Hepatocyte (in vitro differentiated cells): ENCODE measurements at regions not wholly inside any gene's neighbourhood (a gene's known extent, or its start where the extent isn't known, plus 50 kb on each side); places are given as distances from the start of the nearest gene placed in this dataset.

Source experiments
- CTCF ChIP-seq: fragments of 200-600 bp; sonication (generic); IDR thresholded peaks from 2 replicates; pipeline ENCODE4 v1.5.1; 2016; ENCODE audit warnings: antibody characterized with exemption, mild to moderate bottlenecking; ENCODE audit not compliant: poor library complexity
- EZH2 ChIP-seq: fragments of 200-600 bp; sonication (generic); IDR thresholded peaks from 2 replicates; pipeline ENCODE4 v1.6.1; 2016; ENCODE audit warnings: antibody characterized with exemption, mild to moderate bottlenecking, borderline replicate concordance
- EZH2phosphoT487 ChIP-seq: fragments of 200-600 bp; sonication (generic); IDR thresholded peaks from one replicate; pipeline ENCODE4 v1.6.1; 2018; ENCODE audit warnings: antibody characterized with exemption, mild to moderate bottlenecking, low read depth, moderate library complexity; ENCODE audit not compliant: unreplicated experiment, severe bottlenecking

- TF ChIP-seq CTCF (no peak), EZH2 (no peak), EZH2phosphoT487 (no peak)
Observed at GRCh38 chr10:78969719-78970118, 99.0 kb upstream of the ZMIZ1 start.
